Smooth muscle cell (in vitro differentiated cells): ENCODE measurements at regions not wholly inside any gene's neighbourhood (a gene's known extent, or its start where the extent isn't known, plus 50 kb on each side); places are given as distances from the start of the nearest gene placed in this dataset.

Experiments
- DNase-seq: peaks from one replicate; lab custom pipeline; 2025; ENCODE audit not compliant: unreplicated experiment; lab: John Stamatoyannopoulos, UW
- H2AFZ ChIP-seq: fragments of 200-600 bp; sonication (generic); 2 replicates; pipeline ENCODE4 v1.6.0; 2016; ENCODE audit warnings: antibody characterized with exemption, low read depth, mild to moderate bottlenecking
- H3F3A ChIP-seq: fragments of 200-600 bp; sonication (generic); 2 replicates; pipeline ENCODE4 v1.6.0; 2017; ENCODE audit warnings: antibody characterized with exemption, low read depth
- H3K27ac ChIP-seq: fragments of 200-600 bp; sonication (generic); 2 replicates; pipeline ENCODE4 v1.5.1; 2016; ENCODE audit warnings: low read depth, mild to moderate bottlenecking
- H3K27me3 ChIP-seq: fragments of 200-600 bp; sonication (generic); 2 replicates; pipeline ENCODE4 v1.6.1; 2016; ENCODE audit warnings: low read depth, mild to moderate bottlenecking
- H3K36me3 ChIP-seq: fragments of 200-600 bp; sonication (generic); 2 replicates; pipeline ENCODE4 v1.5.1; 2016; ENCODE audit warnings: low read depth
- H3K4me1 ChIP-seq: fragments of 200-600 bp; sonication (generic); 2 replicates; pipeline ENCODE4 v1.5.1; 2016; ENCODE audit warnings: low read depth
- H3K4me2 ChIP-seq: fragments of 200-600 bp; sonication (generic); 2 replicates; pipeline ENCODE4 v1.6.0; 2016; ENCODE audit warnings: mild to moderate bottlenecking
- H3K4me3 ChIP-seq: fragments of 200-600 bp; sonication (generic); 2 replicates; pipeline ENCODE4 v1.5.1; 2016; ENCODE audit warnings: mild to moderate bottlenecking
- H3K79me2 ChIP-seq: fragments of 200-600 bp; sonication (generic); 2 replicates; pipeline ENCODE4 v1.6.0; 2016; ENCODE audit warnings: low read depth, mild to moderate bottlenecking
- H3K9ac ChIP-seq: fragments of 200-600 bp; sonication (generic); 2 replicates; pipeline ENCODE4 v1.6.0; 2016; ENCODE audit warnings: low read depth
- H3K9me3 ChIP-seq: fragments of 200-600 bp; sonication (generic); replicated peaks from 2 replicates; pipeline ENCODE4 v1.5.1; 2016; ENCODE audit warnings: low read depth
- H4K20me1 ChIP-seq: fragments of 200-600 bp; sonication (generic); 2 replicates; pipeline ENCODE4 v1.6.0; 2016; ENCODE audit warnings: low read depth
- WGBS: methylation state at CpG from one replicate; pipeline ENCODE4 v1.1.7; 2016; ENCODE audit warnings: low lambda C conversion rate; 5-methylcytosine and 5-hydroxymethylcytosine counted together
- TF ChIP-seq, protein P1 (sequence below): fragments of 200-600 bp; sonication (generic); IDR thresholded peaks from 2 replicates; pipeline ENCODE4 v1.5.1; 2017; ENCODE audit warnings: borderline replicate concordance, mild to moderate bottlenecking, antibody characterized with exemption; ENCODE audit not compliant: insufficient read depth, poor library complexity, severe bottlenecking

DNA sequence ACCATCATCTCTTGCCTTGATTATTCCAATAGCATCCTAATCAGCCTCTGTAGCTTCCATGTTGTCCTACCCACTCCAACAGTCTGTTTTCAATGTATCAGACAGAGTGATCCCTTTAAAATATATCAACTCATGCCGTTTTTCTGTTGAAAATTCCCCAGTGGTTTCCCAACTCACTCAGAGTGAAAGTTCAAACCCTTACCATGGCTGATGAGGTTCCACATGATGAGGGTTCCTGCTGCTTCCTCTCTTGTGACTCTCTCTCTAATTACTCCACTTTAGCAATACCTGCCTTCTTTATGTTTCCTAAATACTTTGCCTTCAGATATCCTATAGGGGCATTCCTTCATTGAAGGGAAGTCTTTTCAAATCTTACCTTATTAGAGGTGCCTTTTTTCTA, 334.7 kb downstream of the PPP1R2C start:
- H3K27me3 ChIP-seq: no peaks in the 10 kb centered on the region
- no peak overlapping the region for H3K4me2 ChIP-seq
- no peak overlapping the region for H3K27ac ChIP-seq
- no peaks in the 10 kb centered on the region for H3F3A ChIP-seq
- H3K79me2 ChIP-seq: no peaks in the 10 kb centered on the region
- DNase-seq: no peak
- H3K9me3 ChIP-seq: no peaks in the 10 kb centered on the region
- no peak overlapping the region for H2AFZ ChIP-seq
- TF ChIP-seq, protein P1, sequence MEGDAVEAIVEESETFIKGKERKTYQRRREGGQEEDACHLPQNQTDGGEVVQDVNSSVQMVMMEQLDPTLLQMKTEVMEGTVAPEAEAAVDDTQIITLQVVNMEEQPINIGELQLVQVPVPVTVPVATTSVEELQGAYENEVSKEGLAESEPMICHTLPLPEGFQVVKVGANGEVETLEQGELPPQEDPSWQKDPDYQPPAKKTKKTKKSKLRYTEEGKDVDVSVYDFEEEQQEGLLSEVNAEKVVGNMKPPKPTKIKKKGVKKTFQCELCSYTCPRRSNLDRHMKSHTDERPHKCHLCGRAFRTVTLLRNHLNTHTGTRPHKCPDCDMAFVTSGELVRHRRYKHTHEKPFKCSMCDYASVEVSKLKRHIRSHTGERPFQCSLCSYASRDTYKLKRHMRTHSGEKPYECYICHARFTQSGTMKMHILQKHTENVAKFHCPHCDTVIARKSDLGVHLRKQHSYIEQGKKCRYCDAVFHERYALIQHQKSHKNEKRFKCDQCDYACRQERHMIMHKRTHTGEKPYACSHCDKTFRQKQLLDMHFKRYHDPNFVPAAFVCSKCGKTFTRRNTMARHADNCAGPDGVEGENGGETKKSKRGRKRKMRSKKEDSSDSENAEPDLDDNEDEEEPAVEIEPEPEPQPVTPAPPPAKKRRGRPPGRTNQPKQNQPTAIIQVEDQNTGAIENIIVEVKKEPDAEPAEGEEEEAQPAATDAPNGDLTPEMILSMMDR: no peak
- WGBS: 78% methylated on average over 1 of the region's 1 CpG
- H3K9ac ChIP-seq: no peak overlapping the region
- H3K4me1 ChIP-seq: no peaks in the 10 kb centered on the region
- no peak overlapping the region for H3K4me3 ChIP-seq
- no peaks in the 10 kb centered on the region for H3K36me3 ChIP-seq
- H4K20me1 ChIP-seq: no peaks in the 10 kb centered on the region

DNA sequence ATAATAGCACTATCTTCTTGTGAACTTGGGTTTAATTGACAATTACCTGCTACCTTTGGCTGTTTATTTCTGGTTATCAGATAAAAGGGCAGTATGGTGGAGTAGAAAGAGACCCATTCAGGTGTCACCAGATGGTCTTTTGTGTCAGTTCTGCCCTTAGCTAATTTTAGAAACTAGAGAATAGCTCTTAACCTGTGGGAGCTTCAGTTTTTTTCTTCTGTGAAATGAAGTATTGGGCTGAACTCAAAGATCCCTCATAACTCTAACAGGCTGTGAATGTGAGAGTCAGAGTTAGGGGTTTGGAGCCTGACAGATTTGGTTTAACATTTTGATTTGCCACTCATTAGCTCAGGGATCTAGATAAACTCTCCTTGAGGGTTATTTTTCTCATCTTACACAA, 335.2 kb downstream of the PPP1R2C start:
- no peaks in the 10 kb centered on the region for H3K9me3 ChIP-seq
- H3K27ac ChIP-seq: no peak overlapping the region
- no peak for DNase-seq
- H2AFZ ChIP-seq: no peak overlapping the region
- H3K4me3 ChIP-seq: no peak overlapping the region
- H3K4me2 ChIP-seq: no peak overlapping the region
- TF ChIP-seq, protein P1: no peak
- no peaks in the 10 kb centered on the region for H3K36me3 ChIP-seq
- no peaks in the 10 kb centered on the region for H3K27me3 ChIP-seq
- H3K4me1 ChIP-seq: no peaks in the 10 kb centered on the region
- no peaks in the 10 kb centered on the region for H4K20me1 ChIP-seq
- H3F3A ChIP-seq: no peaks in the 10 kb centered on the region
- H3K79me2 ChIP-seq: no peaks in the 10 kb centered on the region
- H3K9ac ChIP-seq: no peak overlapping the region

DNA sequence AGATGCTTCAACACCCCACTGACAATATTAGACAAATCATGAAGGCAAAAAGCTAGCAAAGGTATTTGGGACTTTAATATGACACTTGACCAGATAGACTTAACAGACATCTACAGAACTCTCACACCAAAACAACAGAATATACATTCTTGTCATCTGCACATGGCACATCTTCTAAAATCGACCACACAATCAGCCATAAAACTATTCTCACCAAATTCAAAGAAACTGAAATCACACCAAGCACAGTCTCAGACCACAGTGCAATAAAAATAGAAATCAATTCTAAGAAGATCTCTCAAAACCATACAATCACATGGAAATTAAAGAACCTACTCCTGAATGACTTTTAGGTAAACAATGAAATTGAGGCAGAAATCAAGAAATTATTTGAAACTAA, 340.8 kb downstream of the PPP1R2C start:
- H4K20me1 ChIP-seq: no peaks in the 10 kb centered on the region
- no peak overlapping the region for H3K9ac ChIP-seq
- WGBS: 75% methylated on average over 1 of the region's 1 CpG
- no peaks in the 10 kb centered on the region for H3K79me2 ChIP-seq
- H3K4me1 ChIP-seq: no peaks in the 10 kb centered on the region
- H3K27ac ChIP-seq: no peak overlapping the region
- no peak overlapping the region for H3K4me2 ChIP-seq
- no peaks in the 10 kb centered on the region for H3K9me3 ChIP-seq
- DNase-seq: no peak
- no peaks in the 10 kb centered on the region for H3K27me3 ChIP-seq
- H2AFZ ChIP-seq: no peak overlapping the region
- TF ChIP-seq, protein P1: no peak
- H3K36me3 ChIP-seq: no peaks in the 10 kb centered on the region
- no peak overlapping the region for H3K4me3 ChIP-seq
- H3F3A ChIP-seq: no peaks in the 10 kb centered on the region

DNA sequence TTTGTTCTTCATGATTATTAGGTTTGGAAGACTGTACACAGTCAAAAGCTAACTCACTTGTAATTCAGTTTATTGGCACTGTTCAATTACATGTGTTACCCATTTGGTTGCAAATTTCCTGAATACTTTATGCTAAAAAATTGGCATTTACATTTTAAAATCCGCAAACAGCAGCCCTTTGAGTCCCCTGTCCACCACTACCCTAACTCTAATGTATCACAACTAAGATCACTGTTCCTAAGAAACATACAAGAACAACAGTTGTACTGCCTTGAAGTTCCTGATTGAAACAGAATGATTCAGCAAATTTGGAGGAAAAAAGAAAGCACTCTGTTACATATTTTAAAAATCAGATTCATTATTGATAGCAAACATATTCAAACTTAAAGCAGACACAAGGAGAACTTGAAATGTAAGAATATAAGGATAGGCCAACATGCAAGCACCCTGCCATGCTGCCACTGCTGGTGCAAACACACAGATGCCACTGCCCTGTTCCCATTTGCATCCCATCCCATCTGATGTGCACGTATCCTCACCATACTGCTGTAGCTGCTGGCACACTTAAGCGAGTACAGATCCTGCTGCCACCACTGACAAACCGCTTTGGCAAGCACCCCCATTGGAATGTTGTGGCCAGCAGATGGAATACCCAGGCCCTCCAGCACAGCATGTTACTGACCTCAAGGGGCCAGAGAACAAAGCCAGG, 343.4 kb downstream of the PPP1R2C start:
- 93% methylated on average over 4 of the region's 4 CpGs for WGBS

More for the DNA sequence above, 343.4 kb downstream of the PPP1R2C start:
- Histone ChIP-seq H3K9ac (no peak overlapping the region), H3K79me2 (no peaks in the 10 kb centered on the region), H2AFZ (no peak overlapping the region), H3K4me2 (no peak overlapping the region), H3F3A (no peaks in the 10 kb centered on the region), H3K9me3 (no peaks in the 10 kb centered on the region), H3K4me3 (no peak overlapping the region), H3K27me3 (no peaks in the 10 kb centered on the region), H4K20me1 (no peaks in the 10 kb centered on the region), H3K27ac (no peak overlapping the region), H3K4me1 (no peaks in the 10 kb centered on the region), H3K36me3 (no peaks in the 10 kb centered on the region)
- DNase-seq: no peak
- TF ChIP-seq, protein P1: no peak
